ENCODE measurements at regions not wholly inside any gene's neighbourhood (a gene's known extent, or its start where the extent isn't known, plus 50 kb on each side); places are given as distances from the start of the nearest gene placed in this dataset.

DNA sequence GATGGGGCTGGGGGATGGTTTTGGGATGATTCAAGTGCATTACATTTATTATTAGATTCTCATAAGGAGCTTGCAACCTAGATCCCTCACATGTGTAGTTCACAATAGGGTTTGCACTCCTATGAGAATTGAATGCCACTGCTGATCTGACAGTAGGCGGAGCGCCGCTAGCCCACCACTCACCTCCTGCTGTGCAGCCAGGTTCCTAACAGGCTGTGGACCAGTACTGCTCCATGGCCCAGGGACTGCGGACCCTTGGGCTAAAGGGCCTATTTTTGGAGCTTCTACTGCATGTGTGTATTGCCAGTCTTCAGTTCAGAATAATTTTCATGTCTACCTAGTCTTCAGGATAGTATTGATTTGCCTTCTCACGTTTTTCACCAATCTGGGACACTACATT, 165.3 kb upstream of the TWIST2 start:
- Histone ChIP-seq H3K4me1 (ENCODE audit: control insufficient read depth, low read depth, low read length) (no peaks in the 10 kb centered on the region), H3K9me3 (ENCODE audit: control insufficient read depth, low read depth, low read length) (peaks cover 9% of the 10 kb centered on the region), H3K27me3 (ENCODE audit: control insufficient read depth, insufficient read depth, low read length) (no peaks in the 10 kb centered on the region), H3K4me3 (ENCODE audit: low read length) (no peak overlapping the region), H3K36me3 (ENCODE audit: control insufficient read depth, low read depth, low read length) (no peaks in the 10 kb centered on the region), H3K9ac (ENCODE audit: low read length) (no peak overlapping the region), H3K27ac (ENCODE audit: low read length) (no peak overlapping the region)

GRCh38 chr2:238684362-238685326, 163.2 kb upstream of the TWIST2 start:
- no peak overlapping the region for H3K4me3 ChIP-seq (ENCODE audit: low read length)
- peaks cover under 1% of the 10 kb centered on the region for H3K9me3 ChIP-seq (ENCODE audit: control insufficient read depth, low read depth, low read length)
- H3K27ac ChIP-seq (ENCODE audit: low read length): no peak overlapping the region
- no peaks in the 10 kb centered on the region for H3K4me1 ChIP-seq (ENCODE audit: control insufficient read depth, low read depth, low read length)
- no peaks in the 10 kb centered on the region for H3K27me3 ChIP-seq (ENCODE audit: control insufficient read depth, insufficient read depth, low read length)
- no peaks in the 10 kb centered on the region for H3K36me3 ChIP-seq (ENCODE audit: control insufficient read depth, low read depth, low read length)
- H3K9ac ChIP-seq (ENCODE audit: low read length): no peak overlapping the region

GRCh38 chr2:238685327-238685709, 162.6 kb upstream of the TWIST2 start:
- no peaks in the 10 kb centered on the region for H3K9me3 ChIP-seq (ENCODE audit: control insufficient read depth, low read depth, low read length)
- no peaks in the 10 kb centered on the region for H3K36me3 ChIP-seq (ENCODE audit: control insufficient read depth, low read depth, low read length)
- no peak overlapping the region for H3K27ac ChIP-seq (ENCODE audit: low read length)
- no peaks in the 10 kb centered on the region for H3K27me3 ChIP-seq (ENCODE audit: control insufficient read depth, insufficient read depth, low read length)
- H3K4me3 ChIP-seq (ENCODE audit: low read length): no peak overlapping the region
- H3K4me1 ChIP-seq (ENCODE audit: control insufficient read depth, low read depth, low read length): no peaks in the 10 kb centered on the region
- no peak overlapping the region for H3K9ac ChIP-seq (ENCODE audit: low read length)

- Histone ChIP-seq H3K4me1 (ENCODE audit: control insufficient read depth, low read depth, low read length) (no peaks in the 10 kb centered on the region), H3K27me3 (ENCODE audit: control insufficient read depth, insufficient read depth, low read length) (no peaks in the 10 kb centered on the region), H3K36me3 (ENCODE audit: control insufficient read depth, low read depth, low read length) (no peaks in the 10 kb centered on the region), H3K27ac (ENCODE audit: low read length) (no peak overlapping the region), H3K9me3 (ENCODE audit: control insufficient read depth, low read depth, low read length) (no peaks in the 10 kb centered on the region), H3K4me3 (ENCODE audit: low read length) (no peak overlapping the region), H3K9ac (ENCODE audit: low read length) (no peak overlapping the region)
These were observed 162.2 kb upstream of the TWIST2 start for GRCh38 chr2:238685713-238686112.

DNA sequence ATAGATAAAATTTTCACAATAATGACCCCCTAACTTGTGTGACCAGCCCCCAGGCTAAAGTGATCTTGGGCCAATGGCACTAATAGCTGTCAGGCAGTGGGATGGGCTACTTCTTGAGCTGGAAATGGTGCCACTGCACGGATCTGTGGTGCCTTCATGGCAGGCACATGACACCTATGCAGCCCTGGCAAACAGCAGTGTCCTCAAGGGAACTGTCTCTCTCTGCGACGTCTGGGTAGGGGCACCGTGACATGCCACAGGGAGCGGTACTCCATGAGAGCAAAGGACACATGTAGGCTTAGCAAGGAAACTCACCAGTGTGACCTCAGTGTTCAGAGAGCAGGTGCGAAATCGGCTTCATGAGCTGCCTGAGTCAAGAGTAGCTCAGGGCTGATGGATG, 161.7 kb upstream of the TWIST2 start:
- Histone ChIP-seq H3K9me3 (ENCODE audit: control insufficient read depth, low read depth, low read length) (no peaks in the 10 kb centered on the region), H3K27me3 (ENCODE audit: control insufficient read depth, insufficient read depth, low read length) (no peaks in the 10 kb centered on the region), H3K9ac (ENCODE audit: low read length) (no peak overlapping the region), H3K36me3 (ENCODE audit: control insufficient read depth, low read depth, low read length) (no peaks in the 10 kb centered on the region), H3K4me3 (ENCODE audit: low read length) (no peak overlapping the region), H3K4me1 (ENCODE audit: control insufficient read depth, low read depth, low read length) (no peaks in the 10 kb centered on the region), H3K27ac (ENCODE audit: low read length) (no peak overlapping the region)

DNA sequence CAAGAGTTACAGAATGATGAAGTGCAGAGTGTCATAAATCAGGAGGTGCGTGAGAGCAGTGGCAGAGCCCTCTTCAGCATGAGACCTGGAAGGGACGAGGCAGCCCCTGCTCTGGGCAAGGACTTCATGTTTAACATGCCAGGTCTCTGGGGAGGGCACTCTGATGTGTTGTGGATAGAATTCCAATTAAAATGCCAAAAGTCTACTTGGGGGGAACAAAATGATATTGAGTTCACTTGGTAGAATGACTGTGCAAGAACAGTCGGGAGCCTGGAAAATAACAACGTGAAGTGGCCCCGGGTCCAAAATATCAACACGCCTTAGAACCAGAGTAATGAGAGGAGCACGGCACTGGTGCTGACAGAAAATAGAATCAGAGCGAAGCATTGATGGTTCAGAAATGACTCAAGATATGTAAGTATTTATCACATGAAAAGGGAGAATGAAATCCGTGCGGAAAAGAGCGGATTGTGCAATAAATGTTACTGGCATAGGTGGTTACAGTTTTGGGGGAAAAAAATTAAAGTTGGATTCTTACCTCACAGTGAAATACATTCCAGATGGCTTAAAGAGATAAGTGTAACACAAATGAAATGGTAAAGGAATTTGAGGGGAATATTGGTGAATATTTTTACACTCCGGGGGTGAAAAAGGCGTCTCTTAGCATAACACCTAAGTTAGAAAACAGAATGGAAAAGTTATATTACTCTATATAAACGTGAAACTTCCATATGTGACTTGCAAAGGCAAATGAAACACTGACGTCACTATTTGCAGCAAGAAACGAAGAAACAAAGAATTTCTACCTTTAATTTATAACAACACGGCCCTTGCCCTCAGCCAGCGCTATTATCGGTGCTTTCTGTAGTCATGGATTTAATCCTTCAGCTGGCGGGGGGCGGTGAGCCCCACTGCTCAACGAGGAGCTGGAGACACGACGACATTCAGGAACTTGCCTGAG, 159.4 kb upstream of the TWIST2 start:
- Histone ChIP-seq H3K9ac (ENCODE audit: low read length) (no peak overlapping the region), H3K36me3 (ENCODE audit: control insufficient read depth, low read depth, low read length) (no peaks in the 10 kb centered on the region), H3K27me3 (ENCODE audit: control insufficient read depth, insufficient read depth, low read length) (no peaks in the 10 kb centered on the region), H3K27ac (ENCODE audit: low read length) (no peak overlapping the region), H3K4me3 (ENCODE audit: low read length) (no peak overlapping the region), H3K9me3 (ENCODE audit: control insufficient read depth, low read depth, low read length) (no peaks in the 10 kb centered on the region), H3K4me1 (ENCODE audit: control insufficient read depth, low read depth, low read length) (no peaks in the 10 kb centered on the region)

DNA sequence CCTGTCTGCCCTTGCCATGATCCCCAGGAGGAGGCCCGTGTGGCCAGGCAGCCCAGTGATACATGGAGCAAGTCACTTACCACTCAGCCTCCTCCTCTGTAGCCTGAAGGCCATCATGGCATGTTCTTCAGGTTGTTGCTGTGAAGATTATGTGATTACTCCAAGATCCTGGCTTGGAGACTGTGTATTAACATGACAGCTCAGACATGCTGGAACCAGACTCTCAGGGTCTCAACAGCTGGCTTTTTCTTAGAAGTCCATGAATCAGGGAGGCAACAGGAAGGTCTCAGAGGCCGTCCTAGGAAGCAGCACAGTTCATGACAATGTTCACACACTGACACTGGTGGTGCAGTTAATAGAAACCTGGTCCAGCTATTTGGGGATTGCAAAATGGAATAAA, 158.6 kb upstream of the TWIST2 start:
- Histone ChIP-seq H3K4me3 (ENCODE audit: low read length) (no peak overlapping the region), H3K9ac (ENCODE audit: low read length) (no peak overlapping the region), H3K9me3 (ENCODE audit: control insufficient read depth, low read depth, low read length) (no peaks in the 10 kb centered on the region), H3K4me1 (ENCODE audit: control insufficient read depth, low read depth, low read length) (no peaks in the 10 kb centered on the region), H3K27ac (ENCODE audit: low read length) (no peak overlapping the region), H3K27me3 (ENCODE audit: control insufficient read depth, insufficient read depth, low read length) (no peaks in the 10 kb centered on the region), H3K36me3 (ENCODE audit: control insufficient read depth, low read depth, low read length) (no peaks in the 10 kb centered on the region)

DNA sequence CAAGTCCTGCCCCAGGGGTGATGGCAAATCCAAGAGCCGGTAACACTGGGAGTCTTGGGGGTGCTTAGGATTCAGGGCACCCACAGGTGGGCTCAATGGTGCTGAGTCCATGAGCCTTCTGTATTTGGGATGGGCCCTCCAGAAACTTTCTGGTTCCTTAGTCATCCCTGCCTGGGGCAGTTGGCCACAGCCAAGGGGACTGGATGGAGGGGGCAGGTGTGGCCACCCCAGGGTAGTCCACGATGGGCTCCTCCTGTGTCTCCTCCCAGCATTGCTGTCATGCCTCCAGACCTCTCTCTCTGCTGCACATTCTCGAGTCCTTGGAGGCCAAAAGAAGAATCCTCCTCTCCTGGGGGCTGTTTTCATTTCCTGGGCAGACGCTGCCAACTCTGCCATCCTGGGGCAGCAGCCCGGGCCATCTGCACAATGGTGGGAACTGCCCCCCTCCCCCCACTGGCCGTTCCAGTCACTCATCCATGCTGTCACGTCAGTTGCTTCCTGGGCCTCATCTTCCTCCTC, 158.0 kb upstream of the TWIST2 start:
- Histone ChIP-seq H3K36me3 (ENCODE audit: control insufficient read depth, low read depth, low read length) (no peaks in the 10 kb centered on the region), H3K4me3 (ENCODE audit: low read length) (no peak overlapping the region), H3K9me3 (ENCODE audit: control insufficient read depth, low read depth, low read length) (no peaks in the 10 kb centered on the region)

GRCh38 chr2:238690511-238690910, 157.4 kb upstream of the TWIST2 start:
- no peak overlapping the region for H3K9ac ChIP-seq (ENCODE audit: low read length)
- no peaks in the 10 kb centered on the region for H3K27me3 ChIP-seq (ENCODE audit: control insufficient read depth, insufficient read depth, low read length)

More for the DNA sequence above, 158.0 kb upstream of the TWIST2 start:
- no peaks in the 10 kb centered on the region for H3K4me1 ChIP-seq (ENCODE audit: control insufficient read depth, low read depth, low read length)
- no peaks in the 10 kb centered on the region for H3K27me3 ChIP-seq (ENCODE audit: control insufficient read depth, insufficient read depth, low read length)
- no peak overlapping the region for H3K9ac ChIP-seq (ENCODE audit: low read length)
- H3K27ac ChIP-seq (ENCODE audit: low read length): no peak overlapping the region

GRCh38 chr2:238691596-238692491, 156.0 kb upstream of the TWIST2 start:
- H3K36me3 ChIP-seq (ENCODE audit: control insufficient read depth, low read depth, low read length): no peaks in the 10 kb centered on the region
- no peak overlapping the region for H3K4me3 ChIP-seq (ENCODE audit: low read length)
- no peaks in the 10 kb centered on the region for H3K9me3 ChIP-seq (ENCODE audit: control insufficient read depth, low read depth, low read length)
- no peak overlapping the region for H3K9ac ChIP-seq (ENCODE audit: low read length)
- H3K27ac ChIP-seq (ENCODE audit: low read length): no peak overlapping the region
- H3K27me3 ChIP-seq (ENCODE audit: control insufficient read depth, insufficient read depth, low read length): no peaks in the 10 kb centered on the region
- no peaks in the 10 kb centered on the region for H3K4me1 ChIP-seq (ENCODE audit: control insufficient read depth, low read depth, low read length)

More at GRCh38 chr2:238690511-238690910, 157.4 kb upstream of the TWIST2 start:
- no peaks in the 10 kb centered on the region for H3K36me3 ChIP-seq (ENCODE audit: control insufficient read depth, low read depth, low read length)
- no peaks in the 10 kb centered on the region for H3K9me3 ChIP-seq (ENCODE audit: control insufficient read depth, low read depth, low read length)
- H3K4me1 ChIP-seq (ENCODE audit: control insufficient read depth, low read depth, low read length): no peaks in the 10 kb centered on the region
- H3K27ac ChIP-seq (ENCODE audit: low read length): no peak overlapping the region
- H3K4me3 ChIP-seq (ENCODE audit: low read length): no peak overlapping the region
